IMR-90 (cell line): ENCODE measurements at regions not wholly inside any gene's neighbourhood (a gene's known extent, or its start where the extent isn't known, plus 50 kb on each side); places are given as distances from the start of the nearest gene placed in this dataset.

Experiments used
- ATAC-seq: fragments of 200-7000 bp; cut with Tn5 transposase; 2 replicates; pipeline ENCODE4 v1.9.1; 2020; ENCODE audit warnings: low read depth, mild to moderate bottlenecking, moderate library complexity
- BruUV-seq: library from RNA; stranded (reverse); fragments of 400-500 nt; replicated peaks from 2 replicates; lab custom pipeline; 2021; lab: Mats Ljungman, UMichigan
- CTCF ChIA-PET: fragments of 300-600 bp; formaldehyde crosslinking; extraction: SDS; loops from one replicate; lab custom pipeline; 2021; ENCODE audit warnings: antibody characterized with exemption; lab: Yijun Ruan, JAX
- POLR2A ChIA-PET: fragments of 300-600 bp; sonication (Branson Sonifier 250); formaldehyde crosslinking; loops from one replicate; lab custom pipeline; 2022; ENCODE audit warnings: antibody characterized with exemption; ENCODE audit not compliant: unreplicated experiment; lab: Charles Lee
- DNase-seq: peaks from one replicate; pipeline ENCODE4 v3.0.0; 2013
- H2AFZ ChIP-seq: replicated peaks from 2 replicates; pipeline ENCODE3; 2013; ENCODE audit warnings: low read length, mild to moderate bottlenecking; ENCODE audit not compliant: poor library complexity
- H2AK5ac ChIP-seq: 2 replicates; pipeline ENCODE4 v1.6.1; 2013; ENCODE audit warnings: low read depth, low read length, inconsistent platforms
- H2AK9ac ChIP-seq: replicated peaks from 2 replicates; pipeline ENCODE3; 2013; ENCODE audit warnings: mild to moderate bottlenecking, low read depth, low read length, moderate library complexity; ENCODE audit not compliant: poor library complexity
- H2BK120ac ChIP-seq: 2 replicates; pipeline ENCODE4 v1.6.1; 2013; ENCODE audit warnings: low read depth, low read length, inconsistent platforms
- H2BK15ac ChIP-seq: 3 replicates; pipeline ENCODE4 v1.6.1; 2013; ENCODE audit warnings: low read depth, low read length, inconsistent platforms
- H2BK20ac ChIP-seq: 2 replicates; pipeline ENCODE4 v1.6.1; 2013; ENCODE audit warnings: low read depth, mild to moderate bottlenecking, inconsistent platforms, low read length, moderate library complexity
- H2BK5ac ChIP-seq: 2 replicates; pipeline ENCODE4 v1.6.1; 2013; ENCODE audit warnings: mild to moderate bottlenecking, low read depth, low read length, inconsistent platforms; ENCODE audit not compliant: poor library complexity, severe bottlenecking
- H3K14ac ChIP-seq: replicated peaks from 2 replicates; pipeline ENCODE4 v1.6.1; 2013; ENCODE audit warnings: low read depth, low read length, inconsistent platforms
- H3K18ac ChIP-seq: 2 replicates; pipeline ENCODE4 v1.6.1; 2013; ENCODE audit warnings: low read depth, low read length, control low read depth
- H3K23ac ChIP-seq: 2 replicates; pipeline ENCODE4 v1.6.1; 2013; ENCODE audit warnings: low read depth, low read length, inconsistent platforms
- H3K27ac ChIP-seq: 2 replicates; pipeline ENCODE4 v1.5.1; 2013; ENCODE audit warnings: mild to moderate bottlenecking, control low read depth, low read length; ENCODE audit not compliant: insufficient read depth
- H3K27me3 ChIP-seq: 2 replicates; pipeline ENCODE4 v1.6.1; 2013; ENCODE audit warnings: low read length; ENCODE audit not compliant: control insufficient read depth, insufficient read depth
- H3K36me3 ChIP-seq: 2 replicates; pipeline ENCODE4 v1.6.1; 2013; ENCODE audit warnings: low read length, mixed read lengths; ENCODE audit not compliant: control insufficient read depth, insufficient read depth
- H3K4ac ChIP-seq: 2 replicates; pipeline ENCODE4 v1.6.1; 2013; ENCODE audit warnings: low read depth, low read length, inconsistent platforms
- H3K4me1 ChIP-seq: 2 replicates; pipeline ENCODE4 v1.6.1; 2013; ENCODE audit warnings: low read length, mixed read lengths; ENCODE audit not compliant: control insufficient read depth, insufficient read depth
- H3K4me2 ChIP-seq: 2 replicates; pipeline ENCODE4 v1.6.1; 2013; ENCODE audit warnings: low read depth, mild to moderate bottlenecking, control low read depth, low read length, moderate library complexity
- H3K4me3 ChIP-seq: 2 replicates; pipeline ENCODE4 v1.5.1; 2013; ENCODE audit warnings: low read depth, mild to moderate bottlenecking, control low read depth, low read length, moderate library complexity; ENCODE audit not compliant: insufficient read depth
- H3K56ac ChIP-seq: 2 replicates; pipeline ENCODE4 v1.6.1; 2013; ENCODE audit warnings: low read length, inconsistent platforms; ENCODE audit not compliant: insufficient read depth; ENCODE audit errors: extremely low read depth
- H3K79me1 ChIP-seq, 2 experiments: 2 replicates each; pipeline ENCODE4 v1.6.1; 2013; ENCODE audit warnings: low read length in 2 of 2, inconsistent platforms in 1 of 2, low read depth in 1 of 2
- H3K9ac ChIP-seq: 2 replicates; pipeline ENCODE4 v1.6.1; 2013; ENCODE audit warnings: low read depth, low read length, control low read depth
- H3K9me1 ChIP-seq: 2 replicates; pipeline ENCODE4 v1.6.1; 2013; ENCODE audit warnings: low read length, inconsistent platforms; ENCODE audit not compliant: insufficient read depth
- H3K9me3 ChIP-seq: 2 replicates; pipeline ENCODE4 v1.6.1; 2013; ENCODE audit warnings: low read length; ENCODE audit not compliant: control insufficient read depth, insufficient read depth
- H4K20me1 ChIP-seq: 2 replicates; pipeline ENCODE4 v1.6.1; 2013; ENCODE audit warnings: low read length, inconsistent platforms; ENCODE audit not compliant: insufficient read depth
- H4K5ac ChIP-seq: 2 replicates; pipeline ENCODE4 v1.6.1; 2013; ENCODE audit warnings: mild to moderate bottlenecking, low read depth, low read length, control low read depth
- H4K8ac ChIP-seq, 2 experiments: 2 replicates each; pipeline ENCODE4 v1.6.1; 2013; ENCODE audit warnings: low read depth in 2 of 2, low read length in 2 of 2, control low read depth in 1 of 2, inconsistent platforms in 1 of 2
- H4K91ac ChIP-seq: 2 replicates; pipeline ENCODE4 v1.6.1; 2013; ENCODE audit warnings: low read depth, low read length, inconsistent platforms; ENCODE audit not compliant: insufficient read depth
- BHLHE40 ChIP-seq: fragments of 150-350 bp; IDR thresholded peaks from 2 replicates; pipeline ENCODE4 v1.6.1; 2016; ENCODE audit warnings: mild to moderate bottlenecking, low read depth, low read length
- CEBPB ChIP-seq: IDR thresholded peaks from 2 replicates; pipeline ENCODE4 v1.6.1; 2012; ENCODE audit warnings: low read depth, low read length, improper control_type of control experiment
- CHD1 ChIP-seq: IDR thresholded peaks from 2 replicates; pipeline ENCODE4 v1.6.1; 2012; ENCODE audit warnings: low read depth, low read length, improper control_type of control experiment
- FOS ChIP-seq: fragments of 150-350 bp; IDR thresholded peaks from 2 replicates; pipeline ENCODE4 v1.6.1; 2016; ENCODE audit warnings: low read depth, low read length
- MAFK ChIP-seq: IDR thresholded peaks from 2 replicates; pipeline ENCODE4 v1.6.1; 2012; ENCODE audit warnings: low read depth, low read length, improper control_type of control experiment
- MAZ ChIP-seq: IDR thresholded peaks from 2 replicates; pipeline ENCODE4 v1.6.1; 2012; ENCODE audit warnings: low read depth, mild to moderate bottlenecking, low read length, improper control_type of control experiment, moderate library complexity, borderline replicate concordance
- MXI1 ChIP-seq: IDR thresholded peaks from 2 replicates; pipeline ENCODE4 v1.6.1; 2012; ENCODE audit warnings: low read depth, mild to moderate bottlenecking, low read length, moderate library complexity, borderline replicate concordance
- NFE2L2 ChIP-seq: fragments of 150-350 bp; IDR thresholded peaks from 2 replicates; pipeline ENCODE4 v1.6.1; 2016; ENCODE audit warnings: low read depth, mild to moderate bottlenecking, low read length
- POLR2A ChIP-seq: IDR thresholded peaks from 2 replicates; pipeline ENCODE4 v1.6.1; 2012; ENCODE audit warnings: mild to moderate bottlenecking, low read depth, low read length
- RAD21 ChIP-seq: IDR thresholded peaks from 2 replicates; pipeline ENCODE4 v1.6.1; 2012; ENCODE audit warnings: low read length, improper control_type of control experiment
- RCOR1 ChIP-seq: IDR thresholded peaks from 2 replicates; pipeline ENCODE4 v1.6.1; 2012; ENCODE audit warnings: mild to moderate bottlenecking, low read length, improper control_type of control experiment; ENCODE audit not compliant: insufficient replicate concordance
- RFX5 ChIP-seq: IDR thresholded peaks from 2 replicates; pipeline ENCODE4 v1.8.0; 2012; ENCODE audit warnings: low read depth, mild to moderate bottlenecking, low read length, moderate library complexity
- SMC3 ChIP-seq: fragments of 150-350 bp; IDR thresholded peaks from 2 replicates; pipeline ENCODE4 v1.6.1; 2016; ENCODE audit warnings: low read depth, mild to moderate bottlenecking, antibody characterized with exemption, low read length, moderate library complexity
- WGBS, 2 experiments: methylation state at CpG; one replicate each; pipeline versions ENCODE4 v1.1.5 to v1.1.7; 2013; ENCODE audit warnings: missing lambda C conversion rate in 2 of 2; ENCODE audit not compliant: insufficient read length in 1 of 2; ENCODE audit errors: extremely low coverage in 2 of 2; 5-methylcytosine and 5-hydroxymethylcytosine counted together
- dilution Hi-C: fragments of 300-500 bp; cut with HindIII; formaldehyde crosslinking; loops from one replicate; pipeline ENCODE4 v1.14.3; 2018; ENCODE audit warnings: low sequenced_read_pairs; ENCODE audit not compliant: unreplicated experiment
- in situ Hi-C: fragments of 300-500 bp; cut with MboI; formaldehyde crosslinking; loops from 3 replicates; pipeline ENCODE4 v1.14.3; 2019; ENCODE audit warnings: low sequenced_read_pairs, inconsistent platforms, mixed read lengths
- intact Hi-C: fragments of 100-400 bp; cut with micrococcal nuclease; formaldehyde crosslinking; loops from 2 replicates; pipeline ENCODE4 v1.10.0; 2022
- TF ChIP-seq, protein P1 (sequence below): fragments of 150-350 bp; IDR thresholded peaks from 2 replicates; pipeline ENCODE4 v1.6.1; 2016; ENCODE audit warnings: low read depth, mild to moderate bottlenecking, low read length, moderate library complexity, borderline replicate concordance
- TF ChIP-seq, protein P2 (sequence below): conservative IDR thresholded peaks from 2 replicates; pipeline ENCODE4 v1.5.1; 2012; ENCODE audit warnings: mild to moderate bottlenecking, low read depth, low read length, improper control_type of control experiment
- TF ChIP-seq, protein P3 (sequence below): fragments of 150-350 bp; IDR thresholded peaks from 2 replicates; pipeline ENCODE4 v1.6.1; 2017; ENCODE audit warnings: mild to moderate bottlenecking, antibody characterized with exemption, low read length, low read depth

DNA sequence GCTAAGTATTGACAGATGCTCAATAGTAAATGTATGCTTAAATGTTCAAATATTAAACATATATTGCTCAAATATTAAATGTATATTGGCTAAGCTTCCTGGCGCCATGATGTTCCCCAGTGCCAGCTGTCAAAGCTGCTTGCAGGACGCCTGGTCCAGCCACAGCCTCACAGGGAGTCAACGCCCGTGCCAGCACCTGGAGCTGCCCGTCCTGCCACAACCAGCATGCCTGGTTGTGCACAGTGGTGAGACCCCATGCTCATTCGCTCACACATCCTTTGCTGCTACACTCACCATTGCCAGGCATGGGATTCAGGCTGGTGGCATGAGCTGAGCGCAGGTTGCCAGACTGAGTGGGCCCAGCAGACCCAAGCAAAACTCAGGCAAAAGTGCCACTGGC is 926.9 kb upstream of the EDIL3 start:
- H2BK120ac ChIP-seq: no peak overlapping the region
- no peak overlapping the region for H4K5ac ChIP-seq
- ATAC-seq (no peak), DNase-seq (no peak)
- TF ChIP-seq POLR2A (no peak), MAFK (no peak), SMC3 (no peak), MAZ (no peak), CHD1 (no peak), NFE2L2 (no peak), CEBPB (no peak), RAD21 (no peak), RCOR1 (no peak), FOS (no peak), BHLHE40 (no peak), RFX5 (no peak), MXI1 (no peak)
- TF ChIP-seq, protein P1, sequence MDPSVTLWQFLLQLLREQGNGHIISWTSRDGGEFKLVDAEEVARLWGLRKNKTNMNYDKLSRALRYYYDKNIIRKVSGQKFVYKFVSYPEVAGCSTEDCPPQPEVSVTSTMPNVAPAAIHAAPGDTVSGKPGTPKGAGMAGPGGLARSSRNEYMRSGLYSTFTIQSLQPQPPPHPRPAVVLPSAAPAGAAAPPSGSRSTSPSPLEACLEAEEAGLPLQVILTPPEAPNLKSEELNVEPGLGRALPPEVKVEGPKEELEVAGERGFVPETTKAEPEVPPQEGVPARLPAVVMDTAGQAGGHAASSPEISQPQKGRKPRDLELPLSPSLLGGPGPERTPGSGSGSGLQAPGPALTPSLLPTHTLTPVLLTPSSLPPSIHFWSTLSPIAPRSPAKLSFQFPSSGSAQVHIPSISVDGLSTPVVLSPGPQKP: no peak
- TF ChIP-seq, protein P2, sequence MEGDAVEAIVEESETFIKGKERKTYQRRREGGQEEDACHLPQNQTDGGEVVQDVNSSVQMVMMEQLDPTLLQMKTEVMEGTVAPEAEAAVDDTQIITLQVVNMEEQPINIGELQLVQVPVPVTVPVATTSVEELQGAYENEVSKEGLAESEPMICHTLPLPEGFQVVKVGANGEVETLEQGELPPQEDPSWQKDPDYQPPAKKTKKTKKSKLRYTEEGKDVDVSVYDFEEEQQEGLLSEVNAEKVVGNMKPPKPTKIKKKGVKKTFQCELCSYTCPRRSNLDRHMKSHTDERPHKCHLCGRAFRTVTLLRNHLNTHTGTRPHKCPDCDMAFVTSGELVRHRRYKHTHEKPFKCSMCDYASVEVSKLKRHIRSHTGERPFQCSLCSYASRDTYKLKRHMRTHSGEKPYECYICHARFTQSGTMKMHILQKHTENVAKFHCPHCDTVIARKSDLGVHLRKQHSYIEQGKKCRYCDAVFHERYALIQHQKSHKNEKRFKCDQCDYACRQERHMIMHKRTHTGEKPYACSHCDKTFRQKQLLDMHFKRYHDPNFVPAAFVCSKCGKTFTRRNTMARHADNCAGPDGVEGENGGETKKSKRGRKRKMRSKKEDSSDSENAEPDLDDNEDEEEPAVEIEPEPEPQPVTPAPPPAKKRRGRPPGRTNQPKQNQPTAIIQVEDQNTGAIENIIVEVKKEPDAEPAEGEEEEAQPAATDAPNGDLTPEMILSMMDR: no peak
- TF ChIP-seq, protein P3, sequence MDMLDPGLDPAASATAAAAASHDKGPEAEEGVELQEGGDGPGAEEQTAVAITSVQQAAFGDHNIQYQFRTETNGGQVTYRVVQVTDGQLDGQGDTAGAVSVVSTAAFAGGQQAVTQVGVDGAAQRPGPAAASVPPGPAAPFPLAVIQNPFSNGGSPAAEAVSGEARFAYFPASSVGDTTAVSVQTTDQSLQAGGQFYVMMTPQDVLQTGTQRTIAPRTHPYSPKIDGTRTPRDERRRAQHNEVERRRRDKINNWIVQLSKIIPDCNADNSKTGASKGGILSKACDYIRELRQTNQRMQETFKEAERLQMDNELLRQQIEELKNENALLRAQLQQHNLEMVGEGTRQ: no peak
- no peak overlapping the region for H2BK15ac ChIP-seq
- H2AK5ac ChIP-seq: no peak overlapping the region
- no peak overlapping the region for H3K9ac ChIP-seq
- dilution Hi-C loops: no loop called here
- in situ Hi-C loops: no loop called here
- ChIA-PET CTCF (interaction anchor here (0.7 kb wide), 2 partner anchors 31 to 465 kb away, joined by 3 to 4 read pairs; no protein-coding TSS in a partner anchor), POLR2A (no interaction called here)
- no peak overlapping the region for H4K8ac ChIP-seq
- H3K56ac ChIP-seq: no peak overlapping the region
- no peaks in the 10 kb centered on the region for H3K79me1 ChIP-seq
- no peak overlapping the region for H4K91ac ChIP-seq
- no peak overlapping the region for H2BK5ac ChIP-seq
- H3K4me3 ChIP-seq: no peak overlapping the region
- H3K4ac ChIP-seq: no peak overlapping the region
- H4K20me1 ChIP-seq: no peaks in the 10 kb centered on the region
- H3K23ac ChIP-seq: no peak overlapping the region
- H3K36me3 ChIP-seq: no peaks in the 10 kb centered on the region
- no peak overlapping the region for H3K18ac ChIP-seq
- no peak overlapping the region for H2AK9ac ChIP-seq
- H2BK20ac ChIP-seq: no peak overlapping the region
- H3K9me1 ChIP-seq: no peaks in the 10 kb centered on the region
- H3K9me3 ChIP-seq: peaks cover 8% of the 10 kb centered on the region
- no peaks in the 10 kb centered on the region for H3K27me3 ChIP-seq
- BruUV-seq: no TSS peak
- no peak overlapping the region for H3K27ac ChIP-seq
- no peaks in the 10 kb centered on the region for H3K4me1 ChIP-seq
- no peak overlapping the region for H3K14ac ChIP-seq
- intact Hi-C loops: no loop called here
- WGBS, 2 experiments: 47% methylated on average over 2 of the region's 7 CpGs; no CpG with 5 or more reads in 1 of the 2 experiments
- H2AFZ ChIP-seq: peak overlapping the region; percentile 7
- no peak overlapping the region for H3K4me2 ChIP-seq
